ENCODE measurements at regions not wholly inside any gene's neighbourhood (a gene's known extent, or its start where the extent isn't known, plus 50 kb on each side); places are given as distances from the start of the nearest gene placed in this dataset.

DNA sequence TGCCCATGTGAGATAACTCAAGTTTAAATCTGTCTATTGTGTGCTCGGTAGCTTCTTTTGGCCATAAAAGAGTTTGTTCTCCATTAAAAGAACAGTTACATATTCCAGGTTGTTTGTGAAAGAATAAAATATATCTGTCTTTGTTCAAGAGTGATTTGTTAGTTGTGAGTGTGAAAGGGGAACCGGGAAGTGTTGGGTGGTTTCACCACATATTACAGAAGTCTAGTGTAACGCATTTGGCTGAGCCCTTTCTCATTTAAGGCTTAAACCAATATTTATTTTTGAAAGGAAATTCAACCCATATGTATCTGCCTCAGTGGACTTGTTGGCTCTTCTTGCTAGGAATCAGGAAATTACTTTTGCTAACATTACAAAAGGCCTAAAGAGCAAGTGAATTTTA is 54.1 kb upstream of the DMRTA1 start:
- TF ChIP-seq, protein P1, sequence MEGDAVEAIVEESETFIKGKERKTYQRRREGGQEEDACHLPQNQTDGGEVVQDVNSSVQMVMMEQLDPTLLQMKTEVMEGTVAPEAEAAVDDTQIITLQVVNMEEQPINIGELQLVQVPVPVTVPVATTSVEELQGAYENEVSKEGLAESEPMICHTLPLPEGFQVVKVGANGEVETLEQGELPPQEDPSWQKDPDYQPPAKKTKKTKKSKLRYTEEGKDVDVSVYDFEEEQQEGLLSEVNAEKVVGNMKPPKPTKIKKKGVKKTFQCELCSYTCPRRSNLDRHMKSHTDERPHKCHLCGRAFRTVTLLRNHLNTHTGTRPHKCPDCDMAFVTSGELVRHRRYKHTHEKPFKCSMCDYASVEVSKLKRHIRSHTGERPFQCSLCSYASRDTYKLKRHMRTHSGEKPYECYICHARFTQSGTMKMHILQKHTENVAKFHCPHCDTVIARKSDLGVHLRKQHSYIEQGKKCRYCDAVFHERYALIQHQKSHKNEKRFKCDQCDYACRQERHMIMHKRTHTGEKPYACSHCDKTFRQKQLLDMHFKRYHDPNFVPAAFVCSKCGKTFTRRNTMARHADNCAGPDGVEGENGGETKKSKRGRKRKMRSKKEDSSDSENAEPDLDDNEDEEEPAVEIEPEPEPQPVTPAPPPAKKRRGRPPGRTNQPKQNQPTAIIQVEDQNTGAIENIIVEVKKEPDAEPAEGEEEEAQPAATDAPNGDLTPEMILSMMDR (conservative IDR thresholded peaks at IDR 0.05 in 1 of 2, IDR thresholded peaks at IDR 0.05 in 1 of 2; ENCODE audit: extremely low read depth in 1 of 2, insufficient read depth in 1 of 2, low read depth in 1 of 2, low read length in 2 of 2) = no peak
- no peak for TF ChIP-seq EZH2 (IDR thresholded peaks at IDR 0.05; ENCODE audit: borderline replicate concordance, low read length)
